Activated CD4-positive, alpha-beta T cell treated with anti-CD3 and anti-CD28 coated beads, Interleukin-2, amount 50 U/mL, for 48 hours (primary cell): ENCODE measurements at regions not wholly inside any gene's neighbourhood (a gene's known extent, or its start where the extent isn't known, plus 50 kb on each side); places are given as distances from the start of the nearest gene placed in this dataset.

Experiments used
- DNase-seq, 2 experiments: peaks; one replicate each; pipeline ENCODE4 v3.0.0-alpha.2; 2020

DNA sequence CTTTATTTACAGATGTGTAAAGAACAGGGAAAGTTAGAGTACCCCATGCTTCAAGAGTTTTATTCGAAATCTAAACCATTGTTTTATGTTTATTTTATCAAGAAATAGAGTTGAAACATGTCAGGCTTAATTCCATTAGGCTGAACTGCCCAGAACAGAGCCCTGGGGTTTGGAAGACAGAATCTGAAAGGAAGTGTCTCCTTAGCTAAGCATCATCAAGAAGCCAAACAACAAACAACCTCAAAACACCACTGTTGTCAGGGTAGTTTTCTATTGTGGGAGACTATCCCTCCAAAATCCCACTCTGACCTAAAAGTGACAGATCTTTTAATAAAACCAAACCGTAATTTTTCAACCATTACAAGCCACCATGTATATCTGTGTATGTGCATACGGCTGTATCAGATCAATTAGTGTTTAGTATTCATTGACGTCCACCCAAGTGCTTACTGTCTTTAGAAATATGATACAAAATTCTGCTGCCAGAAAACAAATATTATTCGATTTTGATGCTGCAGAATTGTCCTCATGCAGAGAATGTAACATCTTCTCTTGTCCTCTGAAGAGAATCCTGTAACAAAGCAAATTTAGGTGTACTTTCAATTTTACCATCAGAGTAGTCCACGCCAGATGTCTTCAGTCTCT lies 271.9 kb upstream of the TMEM161B start:
- no peak for DNase-seq

DNA sequence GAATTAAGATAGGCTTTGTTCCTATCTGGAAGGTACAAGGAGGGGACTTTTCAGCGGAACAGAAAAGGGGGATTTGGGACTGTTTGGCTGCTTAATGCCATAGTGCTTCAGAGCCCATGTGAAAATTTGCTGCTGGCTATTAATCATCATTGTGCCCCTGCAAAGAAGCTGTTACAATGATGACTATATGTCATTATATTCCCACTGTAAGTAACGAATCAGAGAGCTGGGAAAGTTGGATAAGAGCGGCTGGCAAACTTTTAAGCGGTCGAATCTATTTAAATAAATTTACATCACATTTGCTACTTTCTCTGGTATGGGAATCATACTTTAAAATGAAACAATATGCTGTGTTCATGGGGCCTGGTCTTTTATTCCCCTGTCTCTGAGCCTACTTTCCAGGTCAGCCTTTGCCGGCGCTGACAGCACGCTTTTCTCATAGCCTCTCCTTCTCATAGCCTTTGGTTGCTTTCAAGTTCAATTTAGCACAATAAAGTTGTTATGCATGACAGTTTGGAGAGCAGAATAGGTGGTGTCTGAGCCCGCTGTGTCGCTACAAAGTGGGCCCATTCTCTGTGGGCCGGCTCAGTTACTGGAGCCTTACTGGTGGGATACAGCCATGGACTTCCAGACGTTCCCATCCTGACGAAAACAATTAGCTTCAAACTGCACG lies 271.2 kb upstream of the TMEM161B start:
- no peak for DNase-seq

DNA sequence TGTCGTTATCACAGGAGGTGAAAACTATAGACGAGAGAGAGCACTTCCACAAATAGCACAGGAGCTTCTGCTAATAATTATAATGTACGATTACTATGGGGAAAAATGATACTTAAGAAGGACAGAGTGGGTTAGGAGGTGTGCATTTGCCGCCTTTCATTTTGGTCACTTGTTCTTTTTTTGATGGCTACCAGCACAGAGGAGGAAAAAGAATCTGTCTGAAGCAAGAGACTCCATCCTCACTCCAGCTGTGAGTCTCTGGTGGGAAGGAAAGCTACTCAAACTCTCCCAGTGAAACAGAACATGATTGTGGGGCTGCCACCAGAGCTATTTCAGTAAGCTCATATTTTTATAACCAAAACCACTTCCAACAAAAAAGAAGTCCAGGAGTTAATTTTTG lies 270.4 kb upstream of the TMEM161B start:
- no peak for DNase-seq

DNA sequence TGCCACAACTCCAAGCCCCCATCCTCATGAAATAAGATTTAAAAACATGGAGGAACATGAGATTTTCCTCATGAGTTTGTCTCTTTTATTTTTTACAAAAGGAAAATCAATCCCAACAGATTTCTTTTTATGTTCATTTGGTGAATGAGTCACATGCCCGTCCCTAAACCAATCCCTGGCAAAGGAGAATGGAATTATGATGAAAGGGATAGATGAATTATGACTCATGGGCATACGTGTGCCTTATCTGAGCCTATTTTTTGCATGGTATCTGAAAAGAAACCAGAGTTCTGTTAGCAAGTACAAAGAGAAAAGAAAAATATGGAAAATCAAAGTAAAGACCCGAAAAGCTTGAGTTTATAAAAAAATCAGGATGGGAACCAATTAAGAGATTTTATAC lies 267.5 kb upstream of the TMEM161B start:
- no peak for DNase-seq

DNA sequence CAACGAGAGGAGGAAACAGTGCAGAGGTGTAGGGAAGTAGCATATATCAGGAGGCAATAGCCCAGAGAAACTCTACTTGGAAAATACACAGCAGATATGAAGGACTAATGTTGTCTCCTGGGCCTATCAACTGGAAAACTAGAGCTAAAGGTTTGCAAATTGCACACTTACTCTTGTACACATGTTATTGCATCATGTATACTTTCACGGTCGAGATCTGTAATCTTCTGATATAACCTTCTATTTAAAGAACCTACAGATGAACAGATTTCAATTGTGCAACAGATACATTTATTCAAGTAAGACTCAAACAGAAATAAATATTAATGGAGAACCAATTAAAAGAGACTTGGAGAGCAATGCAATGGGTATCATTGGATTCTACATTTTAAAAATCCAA lies 256.3 kb upstream of the TMEM161B start:
- DNase-seq = no peak

DNA sequence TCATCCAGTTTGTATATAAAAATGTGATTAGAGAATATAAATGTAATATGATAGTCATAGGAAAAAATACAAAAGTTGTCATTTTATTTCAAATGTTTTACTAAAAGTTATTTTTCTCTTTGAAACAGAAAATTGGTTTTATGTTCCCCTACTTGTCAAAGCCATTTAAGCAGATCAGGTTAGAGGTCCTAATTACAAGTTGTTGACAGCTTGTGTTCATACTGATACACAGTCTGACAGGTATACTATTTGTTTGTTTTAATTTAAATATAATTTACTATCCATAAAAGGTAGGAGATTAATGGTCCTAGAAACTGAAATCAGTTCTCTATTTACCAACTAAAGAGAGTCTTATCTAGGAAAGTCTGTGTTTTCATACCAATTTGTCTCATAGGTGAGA lies 250.4 kb upstream of the TMEM161B start:
- no peak for DNase-seq

DNA sequence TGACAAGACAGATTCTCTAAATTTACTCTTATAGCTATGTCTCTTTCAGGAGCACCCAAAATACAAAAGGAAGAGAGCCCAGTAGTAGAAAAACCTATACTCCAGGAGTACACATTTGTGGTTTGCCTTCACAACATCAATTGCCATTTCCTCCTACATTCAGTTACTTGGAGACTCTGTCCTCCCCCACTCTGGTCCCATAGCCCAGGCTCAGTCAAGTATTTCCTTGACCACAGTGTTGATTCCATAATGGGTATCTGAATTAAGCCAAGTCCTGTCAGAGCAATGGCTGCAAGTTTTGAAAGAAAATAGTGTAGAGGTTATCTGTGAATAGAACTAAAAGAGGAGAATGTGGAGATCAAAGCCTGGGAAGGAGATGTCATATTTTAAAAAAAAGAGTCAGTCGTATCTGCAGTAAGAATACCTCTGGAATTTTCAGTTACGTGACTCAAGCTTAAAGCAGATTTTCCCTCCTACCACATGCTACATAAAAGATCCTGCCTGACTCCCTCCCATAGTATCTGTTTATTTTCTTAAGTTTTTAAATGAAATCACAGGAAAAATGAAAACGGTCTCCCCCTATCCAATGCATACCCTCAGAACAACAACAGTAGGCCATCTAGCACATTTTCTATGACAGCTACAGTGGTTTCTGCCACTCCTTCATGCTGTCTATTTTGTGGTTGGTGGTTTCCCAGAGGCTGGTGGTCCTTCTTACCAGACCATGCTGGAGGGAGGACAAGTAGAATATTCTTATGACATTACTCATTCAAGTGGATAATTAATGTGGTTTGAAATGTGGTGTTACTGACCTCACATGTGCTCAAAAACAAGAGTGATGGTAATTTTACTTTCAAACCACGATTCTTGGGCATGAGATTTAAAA lies 249.7 kb upstream of the TMEM161B start:
- no peak for DNase-seq

DNA sequence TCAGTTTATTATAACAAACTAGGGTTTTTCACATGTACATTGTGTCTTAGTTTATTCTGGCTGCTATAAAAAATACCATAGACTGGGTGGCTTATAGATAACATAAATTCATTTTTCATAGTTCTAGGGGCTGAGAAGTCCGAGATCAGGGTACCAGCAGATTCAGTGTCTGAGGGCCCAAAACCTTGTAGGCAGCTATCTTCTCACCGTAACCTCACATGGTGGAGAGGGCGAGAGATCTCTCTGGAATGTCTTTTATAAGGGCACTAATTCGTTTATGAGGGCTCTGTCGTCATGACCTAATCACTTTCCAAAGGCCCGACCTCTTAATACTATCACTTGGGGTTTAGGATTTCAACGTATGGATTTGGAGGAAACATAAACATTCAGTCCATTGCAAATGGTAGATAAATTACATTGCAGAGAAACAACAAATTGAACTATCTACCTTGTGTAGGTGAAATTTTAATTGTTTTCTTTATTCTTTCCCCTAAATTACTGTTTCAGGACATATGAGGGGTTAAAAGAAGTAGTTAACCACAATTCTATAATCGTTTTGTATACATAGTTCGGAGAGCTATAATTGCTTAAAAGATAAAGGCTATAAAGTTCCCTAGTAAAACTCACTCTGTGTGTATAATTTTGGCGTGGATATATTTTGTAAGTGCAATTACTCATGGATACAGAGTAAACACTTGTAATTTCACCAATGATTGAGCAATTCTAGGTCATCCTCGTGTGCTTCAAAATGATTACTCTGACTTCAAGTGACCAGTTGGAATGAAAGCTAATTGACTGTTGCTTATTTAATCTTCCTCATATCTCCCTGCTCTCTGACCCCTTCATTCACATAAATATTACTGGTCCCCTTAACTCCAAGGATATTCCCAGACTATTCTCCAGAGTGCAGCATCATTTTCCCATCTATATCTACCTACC lies 247.5 kb upstream of the TMEM161B start:
- DNase-seq = no peak

DNA sequence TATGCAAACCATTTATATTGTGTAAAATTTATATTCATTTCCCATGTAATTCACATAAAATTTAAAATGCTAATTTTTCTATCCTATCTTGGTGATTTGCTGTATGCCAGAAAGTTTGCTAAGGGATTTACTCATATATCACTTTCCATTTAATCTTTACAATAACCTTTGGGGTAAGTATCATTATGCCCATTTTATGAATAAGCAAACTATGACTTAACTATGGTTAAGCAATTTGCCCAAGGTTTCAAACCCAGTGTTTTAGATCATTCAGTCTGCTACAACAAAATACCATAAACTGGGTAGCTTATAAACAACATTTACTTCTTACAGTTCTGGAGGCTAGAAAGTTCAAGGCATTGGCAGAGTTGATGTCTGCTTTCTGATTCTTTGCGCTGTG lies 246.4 kb upstream of the TMEM161B start:
- no peak for DNase-seq

DNA sequence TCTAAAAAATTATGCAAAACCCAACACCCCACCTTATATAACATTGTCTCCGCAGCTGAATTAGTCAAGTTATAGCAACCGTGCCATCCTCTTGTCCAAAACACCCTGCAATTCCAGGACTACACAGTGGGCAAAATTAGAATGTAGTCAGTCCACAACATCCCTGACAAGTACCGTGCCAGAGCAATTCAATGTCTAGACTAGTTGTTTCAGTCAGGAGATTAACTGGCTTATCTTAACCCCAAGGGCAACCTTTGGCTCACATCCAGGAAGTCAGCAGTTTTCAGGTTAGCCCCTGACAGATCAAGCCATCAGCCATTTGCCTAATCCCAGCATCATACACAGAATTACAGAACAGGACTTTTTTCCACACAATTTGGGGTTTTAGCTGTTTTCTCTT lies 240.8 kb upstream of the TMEM161B start:
- DNase-seq = no peak

DNA sequence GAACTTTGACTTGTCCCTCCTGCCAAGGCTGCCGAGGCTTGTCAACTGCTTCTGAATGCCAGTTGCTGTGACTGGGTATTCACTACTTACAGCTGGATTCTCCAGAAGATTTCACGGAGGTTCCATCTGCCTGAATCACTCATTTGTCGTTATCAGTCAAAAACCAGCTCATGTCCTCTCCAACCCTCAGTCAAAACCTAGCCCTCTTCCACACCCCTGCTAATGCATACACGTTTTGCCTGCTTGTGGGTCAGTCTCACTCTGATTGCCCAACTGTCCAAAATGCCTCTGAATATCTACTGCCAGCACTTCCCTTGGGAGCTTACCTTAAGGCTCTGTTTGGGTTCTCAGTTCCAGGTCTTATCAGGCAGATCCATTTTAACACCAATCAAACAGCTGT lies 238.6 kb upstream of the TMEM161B start:
- no peak for DNase-seq

DNA sequence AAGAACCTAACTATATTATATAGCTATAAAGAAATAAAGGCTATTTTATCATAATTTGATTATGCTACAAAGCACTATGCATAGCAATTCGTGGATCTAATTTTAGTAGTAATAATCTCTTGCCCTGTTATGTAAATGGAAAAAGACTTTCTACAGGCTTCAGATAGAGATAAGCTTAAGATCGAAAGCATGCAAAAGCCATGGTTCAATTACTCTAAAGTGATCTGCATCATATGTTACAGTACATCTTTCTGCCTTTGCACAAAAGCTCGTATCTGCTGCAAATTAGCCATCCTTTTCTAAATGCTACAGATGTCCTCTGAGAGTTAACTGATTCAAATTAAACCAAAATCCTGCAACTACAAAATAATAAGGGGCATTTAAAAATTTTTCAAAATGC lies 234.8 kb upstream of the TMEM161B start:
- no peak for DNase-seq

DNA sequence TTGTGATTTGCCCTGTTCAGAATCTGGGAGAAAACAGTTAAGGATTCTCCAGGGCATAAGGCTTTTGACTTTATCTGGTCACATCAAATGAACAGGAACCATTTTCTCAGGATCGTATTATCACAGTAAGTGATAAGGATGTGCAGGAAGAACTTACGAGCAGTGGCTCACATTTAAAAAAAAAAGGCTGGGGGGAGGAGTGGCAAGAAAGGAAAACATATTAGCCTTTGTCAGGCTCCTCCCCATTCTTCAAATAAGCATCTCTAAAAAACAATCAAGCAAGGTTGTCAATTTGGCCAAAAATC lies 234.3 kb upstream of the TMEM161B start:
- no peak for DNase-seq

DNA sequence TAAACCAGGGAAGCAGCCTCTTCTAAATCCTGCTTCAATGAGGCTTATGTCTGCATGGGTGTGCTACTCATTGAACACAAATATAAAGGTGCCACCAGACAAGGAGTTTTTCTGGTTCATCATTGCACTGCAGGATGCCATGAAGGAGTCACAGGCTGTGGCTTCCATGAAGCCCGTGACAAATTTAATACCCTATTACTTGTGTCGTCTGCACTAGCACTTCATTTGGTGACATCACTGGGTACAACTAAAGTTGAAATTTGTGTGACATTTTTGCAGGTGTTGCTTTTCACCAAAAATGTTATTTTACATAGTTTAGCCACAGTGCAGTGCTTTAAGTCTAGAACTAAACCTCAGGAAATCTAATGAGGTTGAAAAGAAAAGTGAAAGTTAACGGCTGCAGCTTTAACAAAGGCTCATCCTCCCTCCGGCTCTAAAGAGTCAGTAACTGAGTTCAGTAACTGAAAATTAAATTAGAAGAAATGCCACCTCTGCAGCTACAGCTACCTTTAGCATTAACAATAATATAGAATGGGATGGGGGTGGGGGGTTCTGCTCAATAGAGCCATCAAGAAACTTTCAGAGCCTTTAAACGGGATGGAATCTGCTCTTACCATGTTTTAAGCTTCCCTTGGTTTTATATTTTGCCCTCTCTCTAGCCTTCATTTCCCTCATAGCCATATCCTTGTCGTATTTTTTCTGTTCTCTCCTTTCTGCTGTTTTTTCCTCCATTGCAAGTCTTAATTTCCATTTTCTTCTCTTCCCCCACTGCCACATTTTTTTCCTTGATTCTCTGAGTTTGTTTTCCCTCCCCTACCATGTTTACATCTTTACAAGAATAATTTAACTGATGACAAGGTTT lies 233.8 kb upstream of the TMEM161B start:
- no peak for DNase-seq

DNA sequence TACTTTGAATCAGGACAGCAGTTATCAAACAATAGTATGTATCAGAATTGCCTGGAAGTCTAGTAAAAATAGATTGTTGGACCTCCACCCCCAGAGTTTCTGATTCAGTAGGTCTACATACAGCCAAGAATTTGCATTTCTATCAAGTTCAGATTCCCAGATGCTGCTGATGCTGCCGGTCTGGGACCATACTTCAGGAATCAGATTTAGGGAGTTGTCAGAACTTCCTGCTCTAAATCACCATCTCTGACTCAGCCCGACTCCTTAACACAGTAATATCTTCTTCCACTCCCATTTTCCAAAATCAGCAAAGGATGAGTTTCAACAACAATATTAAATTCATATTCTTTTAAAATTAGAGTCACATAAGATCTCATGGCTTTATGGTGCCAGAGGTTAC lies 227.2 kb upstream of the TMEM161B start:
- DNase-seq = no peak

DNA sequence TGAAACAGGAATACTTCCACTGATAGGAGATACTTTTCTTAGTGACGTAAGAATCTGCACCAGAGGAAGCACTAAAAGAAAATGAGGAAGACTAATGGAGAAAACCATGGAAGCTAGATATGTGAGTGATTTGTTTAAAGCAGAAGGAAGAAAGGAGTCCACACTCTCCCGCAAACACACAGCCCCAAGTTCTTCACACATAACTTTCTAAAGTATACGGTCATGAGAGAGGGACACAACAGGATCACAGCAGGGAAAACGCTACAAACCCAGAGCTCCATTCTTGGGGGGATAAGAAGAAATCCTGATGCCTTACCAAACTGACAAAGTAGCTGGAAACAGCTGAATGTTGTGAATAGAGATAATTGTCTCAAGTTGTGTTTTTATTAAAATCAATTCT lies 222.2 kb upstream of the TMEM161B start:
- no peak for DNase-seq

DNA sequence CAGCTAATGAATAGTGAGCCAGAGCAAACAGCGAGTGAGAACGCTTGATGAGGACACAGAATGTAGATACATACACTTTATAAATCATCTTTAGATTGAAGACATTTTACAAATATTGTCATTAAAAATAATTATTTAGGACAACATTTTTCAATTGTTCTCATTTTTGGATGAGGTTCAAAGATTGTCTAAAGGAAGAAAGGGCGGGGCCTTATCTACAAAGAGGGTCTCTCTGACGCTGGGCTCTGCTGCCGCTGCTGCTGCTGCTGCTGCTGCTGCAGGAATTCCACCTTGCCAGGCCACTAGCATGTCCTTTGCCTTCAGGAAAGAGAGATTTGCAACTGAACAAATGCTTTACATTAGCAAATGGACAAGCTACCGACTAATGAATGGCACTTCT lies 220.7 kb upstream of the TMEM161B start:
- no peak for DNase-seq

DNA sequence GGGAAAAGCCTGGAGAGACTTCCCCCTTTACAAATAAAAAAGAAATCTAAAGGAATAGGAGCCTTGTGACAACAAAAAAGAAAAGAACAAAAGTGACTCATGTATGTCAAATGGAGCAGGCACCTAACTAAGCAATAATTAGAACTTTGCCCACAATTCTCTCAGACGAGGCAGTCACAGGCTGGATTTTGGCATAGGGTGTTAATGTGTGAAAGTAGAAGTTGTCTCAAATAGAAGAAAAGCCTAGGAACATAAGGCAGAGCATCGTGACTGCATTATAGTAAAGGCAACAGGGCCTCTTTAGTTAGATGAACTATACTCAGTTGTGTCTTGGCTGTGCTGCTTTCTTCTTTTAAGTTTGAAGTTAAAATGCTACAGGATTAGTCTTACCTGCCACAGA lies 219.9 kb upstream of the TMEM161B start:
- no peak for DNase-seq

DNA sequence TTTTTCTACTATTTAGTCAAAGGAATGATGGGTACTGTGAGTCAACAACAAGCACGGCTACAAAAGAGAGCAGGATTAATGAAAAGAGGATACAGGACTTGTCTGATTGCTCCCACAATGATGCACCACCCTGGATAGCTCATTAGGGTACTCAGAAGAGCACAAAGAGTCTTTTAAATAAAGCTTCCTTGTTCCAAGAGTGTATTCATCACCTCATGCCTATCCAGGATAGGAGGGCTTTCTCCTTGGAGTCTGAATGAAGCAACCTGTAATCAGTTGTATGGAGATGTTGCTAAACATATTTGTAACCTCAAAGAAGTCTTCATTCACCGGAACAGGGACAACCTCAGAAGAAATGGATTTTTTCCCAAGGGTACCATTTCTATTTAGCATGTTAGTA lies 219.5 kb upstream of the TMEM161B start:
- no peak for DNase-seq

DNA sequence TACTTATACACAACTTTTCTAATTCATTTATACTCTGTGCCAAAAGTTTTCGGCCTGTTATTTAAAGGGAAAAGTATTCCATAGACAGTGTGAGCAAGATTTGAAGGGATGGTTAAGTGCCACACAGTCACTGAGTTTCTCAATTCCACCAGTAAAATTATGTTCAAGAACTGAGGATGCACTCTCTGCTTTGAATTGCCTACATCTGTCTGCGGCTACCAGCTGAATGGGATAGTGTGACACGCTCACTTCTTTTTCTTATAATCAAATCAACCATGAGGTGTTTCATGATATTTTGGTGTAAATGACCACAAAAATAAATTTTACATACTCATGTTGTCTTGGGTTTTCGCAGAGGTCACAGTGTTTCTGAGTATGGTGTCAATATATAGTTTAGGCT lies 218.4 kb upstream of the TMEM161B start:
- no peak for DNase-seq

DNA sequence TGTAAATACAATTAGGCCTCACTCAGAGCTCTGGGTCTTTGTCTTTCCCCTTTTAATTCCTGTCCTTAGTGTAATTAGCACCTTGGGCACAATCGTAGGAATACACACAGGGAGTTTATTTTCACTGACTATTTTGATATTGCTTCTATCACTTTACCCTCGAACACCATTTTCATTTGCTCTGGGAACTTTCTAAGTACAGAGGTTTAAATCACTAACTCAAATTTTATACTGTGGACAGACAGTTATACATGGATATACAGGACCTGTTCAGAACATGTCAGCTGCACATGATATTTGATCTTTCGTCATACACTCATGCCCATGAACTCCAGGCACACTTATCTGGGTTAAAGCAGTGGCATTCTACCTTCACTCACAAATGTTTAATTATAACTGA lies 217.8 kb upstream of the TMEM161B start:
- no peak for DNase-seq

DNA sequence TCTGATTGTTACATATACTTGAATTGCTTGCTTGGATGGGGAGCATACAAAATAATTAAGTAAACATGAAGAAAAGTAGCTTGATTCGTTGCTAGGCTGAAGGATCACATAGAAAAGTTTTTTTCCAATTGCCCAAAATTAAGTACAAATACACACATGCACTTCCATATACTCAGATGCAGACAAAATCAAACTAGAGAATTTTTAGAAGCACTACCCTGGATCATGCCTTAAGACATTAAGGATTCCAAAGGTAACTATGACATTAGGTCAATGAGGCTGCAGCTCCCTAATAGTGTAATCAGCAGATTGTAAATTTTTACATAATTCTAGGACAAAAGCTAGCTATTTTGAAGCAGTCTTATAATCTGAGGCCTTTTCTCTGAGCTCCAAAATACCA lies 216.9 kb upstream of the TMEM161B start:
- DNase-seq = no peak
